Tibial nerve (tissue), 4 donors: ENCODE measurements at regions not wholly inside any gene's neighbourhood (a gene's known extent, or its start where the extent isn't known, plus 50 kb on each side); places are given as distances from the start of the nearest gene placed in this dataset.

ENCODE experiments used
- DNase-seq, 2 donors: peaks; one replicate each; pipeline ENCODE4 v3.0.0-alpha.2; 2019; ENCODE audit warnings: low spot score in 2 of 2
- H3K27ac ChIP-seq, 4 donors: fragments of 200-600 bp; sonication (generic) in 3 of 4; one replicate each; pipeline ENCODE4 v1.5.1; 2017 to 2019; ENCODE audit warnings: mild to moderate bottlenecking in 1 of 4
- H3K27me3 ChIP-seq, 2 donors: fragments of 200-600 bp; sonication (generic) in 1 of 2; one replicate each; pipeline versions ENCODE4 v1.5.1 to v1.6.0; 2017 to 2019
- H3K36me3 ChIP-seq, 3 donors: fragments of 200-600 bp; sonication (generic); one replicate each; pipeline ENCODE4 v1.5.1; 2018 to 2019
- H3K4me1 ChIP-seq, 4 donors: fragments of 200-600 bp; sonication (generic) in 3 of 4; one replicate each; pipeline ENCODE4 v1.5.1; 2017 to 2019
- H3K4me3 ChIP-seq, 4 donors: fragments of 200-600 bp; sonication (generic) in 3 of 4; one replicate each; pipeline ENCODE4 v1.5.1; 2017 to 2019; ENCODE audit warnings: mild to moderate bottlenecking in 1 of 4, moderate library complexity in 1 of 4
- H3K9me3 ChIP-seq, 4 donors: fragments of 200-600 bp; sonication (generic) in 3 of 4; one replicate each; pipeline ENCODE4 v1.5.1; 2017 to 2019
- CTCF ChIP-seq, 5 experiments: fragments of 200-600 bp in 3 of 5; fragments of 450-650 bp in 2 of 5; sonication (generic) in 3 of 5; IDR thresholded peaks; one replicate each; pipeline ENCODE4 v1.5.1; 2016 to 2019; ENCODE audit warnings: antibody characterized with exemption in 5 of 5, mild to moderate bottlenecking in 3 of 5, moderate library complexity in 2 of 5
- EP300 ChIP-seq, 2 donors: sonication (generic); formaldehyde crosslinking; IDR thresholded peaks; one replicate each; pipeline ENCODE4 v1.6.1; 2017; ENCODE audit warnings: antibody characterized with exemption in 2 of 2, mild to moderate bottlenecking in 1 of 2
- POLR2A ChIP-seq, 2 donors: fragments of 450-650 bp; IDR thresholded peaks; one replicate each; pipeline ENCODE4 v1.6.1; 2017; ENCODE audit warnings: antibody characterized with exemption in 2 of 2, mild to moderate bottlenecking in 2 of 2, moderate library complexity in 2 of 2
- WGBS, 2 donors: methylation state at CpG; one replicate each; pipeline ENCODE4 v1.1.5; 2018; 5-methylcytosine and 5-hydroxymethylcytosine counted together

DNA sequence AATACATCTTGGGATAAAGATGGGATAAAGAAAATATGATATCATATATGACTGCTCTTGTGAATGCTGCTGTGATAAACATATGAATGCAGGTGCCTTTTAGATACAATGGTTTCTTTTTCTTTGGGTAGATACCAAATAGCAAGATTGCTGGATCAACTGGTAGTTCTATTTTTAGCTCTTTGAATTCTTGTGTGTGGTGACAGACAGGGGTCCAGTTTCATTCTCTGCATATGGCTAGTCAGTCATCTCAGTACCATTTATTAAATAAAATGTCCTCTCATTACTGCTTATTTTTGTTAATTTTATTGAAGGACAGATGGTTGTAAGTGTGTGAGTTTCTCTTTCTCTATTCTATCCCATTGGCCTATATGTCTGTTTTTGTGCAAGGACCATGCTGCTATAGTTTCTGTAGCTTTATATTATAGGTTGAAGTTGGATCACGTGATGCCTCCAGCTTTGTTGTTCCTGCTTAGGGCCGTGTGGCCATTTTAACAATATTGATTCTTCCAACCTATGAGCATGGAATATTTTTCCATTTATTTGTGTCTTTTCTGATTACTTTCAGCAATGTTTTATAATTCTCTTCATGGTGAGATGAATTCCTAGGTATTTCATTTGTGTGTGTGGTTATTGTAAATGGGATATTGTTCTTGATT, 1089.8 kb upstream of the CADM2 start:
- H3K9me3 ChIP-seq, result peaks cover 0 to under 1% (median 0%) of the 10 kb centered on the region in 4 donors
- no peaks in the 10 kb centered on the region for H3K4me1 ChIP-seq
- no peak for TF ChIP-seq POLR2A (IDR thresholded peaks at IDR 0.05)
- no peak for TF ChIP-seq CTCF (IDR thresholded peaks at IDR 0.05)
- no peak for TF ChIP-seq EP300 (IDR thresholded peaks at IDR 0.05)
- H3K27ac ChIP-seq, result no peak overlapping the region
- no peak for DNase-seq
- H3K27me3 ChIP-seq, result no peaks in the 10 kb centered on the region
- no peak overlapping the region for H3K4me3 ChIP-seq
- WGBS, 2 donors, result 88 to 91% methylated on average over 2 of the region's 2 CpGs
- no peaks in the 10 kb centered on the region for H3K36me3 ChIP-seq

DNA sequence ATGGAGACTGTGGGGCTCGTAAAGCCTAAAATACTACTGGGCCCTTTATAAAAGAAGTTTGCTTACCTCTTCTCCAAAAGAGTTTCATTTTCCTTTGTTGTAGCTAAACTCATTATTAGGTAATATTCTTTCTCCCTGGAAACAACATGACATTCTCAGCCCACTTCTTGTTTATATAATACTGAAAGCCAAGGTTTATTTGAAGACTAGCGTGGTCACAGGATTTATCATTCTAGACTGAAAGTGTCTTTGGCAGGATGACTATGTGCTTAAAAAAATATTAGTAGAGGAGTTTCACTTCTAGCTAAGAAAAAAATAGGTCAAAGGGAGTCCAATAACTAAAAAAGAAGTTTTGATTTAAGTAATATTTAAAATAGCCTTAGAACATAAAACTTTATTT, 1085.2 kb upstream of the CADM2 start:
- no peaks in the 10 kb centered on the region for H3K4me1 ChIP-seq
- no peak for DNase-seq
- no peak overlapping the region for H3K4me3 ChIP-seq
- H3K36me3 ChIP-seq, result no peaks in the 10 kb centered on the region
- H3K27ac ChIP-seq, result no peak overlapping the region
- TF ChIP-seq POLR2A (IDR thresholded peaks at IDR 0.05) (no peak), EP300 (IDR thresholded peaks at IDR 0.05) (no peak), CTCF (IDR thresholded peaks at IDR 0.05) (no peak)
- no peaks in the 10 kb centered on the region for H3K27me3 ChIP-seq
- H3K9me3 ChIP-seq, result peaks cover 0 to 15% (median 3%) of the 10 kb centered on the region in 4 donors
- WGBS, 2 donors, result 38 to 57% methylated on average over 2 of the region's 2 CpGs

- no peak overlapping the region for H3K4me3 ChIP-seq
- no peak overlapping the region for H3K27ac ChIP-seq
- H3K4me1 ChIP-seq, result no peaks in the 10 kb centered on the region
- TF ChIP-seq EP300 (IDR thresholded peaks at IDR 0.05) (no peak), POLR2A (IDR thresholded peaks at IDR 0.05) (no peak), CTCF (IDR thresholded peaks at IDR 0.05) (no peak)
- H3K9me3 ChIP-seq, result peaks cover 0 to 15% (median 3%) of the 10 kb centered on the region in 4 donors
- DNase-seq, result no peak
- 62 to 67% methylated on average over 3 of the region's 3 CpGs for WGBS, 2 donors
- no peaks in the 10 kb centered on the region for H3K36me3 ChIP-seq
- H3K27me3 ChIP-seq, result no peaks in the 10 kb centered on the region
Measured at GRCh38 chr3:83877910-83878309, 1080.9 kb upstream of the CADM2 start.

GRCh38 chr3:83882701-83883100, 1076.1 kb upstream of the CADM2 start:
- WGBS, 2 donors, result 94 to 97% methylated on average over 2 of the region's 2 CpGs
- no peak overlapping the region for H3K27ac ChIP-seq
- H3K4me1 ChIP-seq, result no peaks in the 10 kb centered on the region
- H3K9me3 ChIP-seq, result no peaks in the 10 kb centered on the region
- TF ChIP-seq POLR2A (IDR thresholded peaks at IDR 0.05), result no peak
- TF ChIP-seq CTCF (IDR thresholded peaks at IDR 0.05), result no peak
- no peak for DNase-seq
- H3K4me3 ChIP-seq, result no peak overlapping the region
- no peaks in the 10 kb centered on the region for H3K36me3 ChIP-seq
- no peaks in the 10 kb centered on the region for H3K27me3 ChIP-seq

DNA sequence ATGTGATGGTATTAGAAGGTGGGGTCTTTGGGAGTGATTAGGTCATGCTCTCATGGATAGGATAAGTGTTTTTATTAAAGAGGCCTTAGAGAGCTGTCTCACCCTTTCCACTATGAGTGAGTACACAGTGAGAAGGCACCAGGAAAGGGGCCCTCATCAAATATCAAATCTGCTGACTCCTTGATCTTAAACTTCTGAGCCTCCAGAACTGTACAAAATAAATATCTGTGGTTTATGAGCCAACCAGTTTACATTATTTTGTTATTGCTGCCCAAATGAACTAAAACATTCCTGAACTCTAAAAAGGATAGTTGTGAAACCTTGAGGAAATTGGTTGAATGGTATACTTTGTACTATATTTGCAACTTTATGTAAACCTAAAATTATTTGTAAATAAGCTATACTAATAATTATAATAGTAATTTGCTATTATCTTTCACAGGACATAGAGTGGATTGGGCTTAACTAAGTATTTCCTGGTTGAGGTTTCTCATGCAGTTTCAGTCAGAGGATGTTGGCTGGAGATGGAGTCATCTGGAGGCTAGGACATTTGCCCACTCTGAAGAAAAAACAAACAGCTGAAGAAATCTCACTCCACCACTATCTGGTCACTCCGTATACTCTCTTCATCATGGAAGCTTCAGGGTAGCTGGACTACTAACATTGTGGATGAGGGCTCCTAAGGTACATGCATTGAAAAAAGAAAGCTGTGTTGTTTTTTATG, 1068.6 kb upstream of the CADM2 start:
- WGBS, 2 donors, result 86 to 89% methylated on average over 1 of the region's 1 CpG
- Histone ChIP-seq H3K36me3 (no peaks in the 10 kb centered on the region), H3K27ac (no peak overlapping the region), H3K4me3 (no peak overlapping the region), H3K4me1 (no peaks in the 10 kb centered on the region), H3K27me3 (no peaks in the 10 kb centered on the region), H3K9me3 (no peaks in the 10 kb centered on the region)
- TF ChIP-seq EP300 (IDR thresholded peaks at IDR 0.05), result no peak
- no peak for TF ChIP-seq POLR2A (IDR thresholded peaks at IDR 0.05)
- TF ChIP-seq CTCF (IDR thresholded peaks at IDR 0.05), result no peak
- no peak for DNase-seq
